ENCODE measurements at regions not wholly inside any gene's neighbourhood (a gene's known extent, or its start where the extent isn't known, plus 50 kb on each side); places are given as distances from the start of the nearest gene placed in this dataset.

DNA sequence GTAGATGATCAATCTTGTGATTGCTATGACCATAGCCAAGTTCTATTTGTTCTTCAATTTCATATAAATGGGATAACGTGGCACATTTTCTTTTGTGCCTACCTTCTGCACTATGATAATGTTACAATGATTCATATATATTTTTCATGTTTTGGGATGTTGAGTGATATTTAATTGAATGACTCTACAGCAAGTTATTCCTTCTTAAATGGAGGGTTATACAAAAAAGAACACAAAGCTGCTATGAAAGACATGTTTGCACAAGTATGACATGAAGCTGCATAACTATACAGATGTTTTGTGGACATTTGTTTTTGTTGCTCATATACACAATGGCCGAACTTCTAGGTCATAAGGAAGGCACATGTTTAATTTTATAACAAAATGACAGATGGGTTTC, 356.2 kb downstream of the CBLN2 start:
- DNase-seq (ENCODE audit: low read depth, low spot score): no peak

- DNase-seq (ENCODE audit: low read depth, low spot score): no peak
Observed at GRCh38 chr18:72181241-72181764, 362.8 kb downstream of the CBLN2 start.

DNA sequence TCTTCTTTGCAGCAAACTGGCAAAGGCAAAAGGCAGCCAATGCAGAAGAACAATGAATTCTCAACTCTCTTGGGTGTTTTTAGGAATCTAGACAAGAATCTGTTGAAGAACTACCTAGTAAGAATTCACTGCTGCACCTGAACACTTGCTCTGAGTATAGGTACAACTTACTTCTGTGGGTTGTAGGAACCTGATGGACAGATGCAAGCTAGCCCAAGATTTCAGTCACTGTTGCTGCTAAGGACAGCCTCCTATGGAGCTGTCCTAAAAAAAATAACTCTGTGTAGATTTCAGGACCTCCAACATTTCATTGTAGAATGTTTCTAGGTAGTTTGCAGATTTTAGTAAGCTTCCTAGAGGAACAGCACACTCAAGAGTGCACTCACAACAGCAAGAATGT, 363.5 kb downstream of the CBLN2 start:
- DNase-seq (ENCODE audit: low read depth, low spot score): no peak

GRCh38 chr18:72174972-72175649, 369.0 kb downstream of the CBLN2 start:
- no peak for DNase-seq (ENCODE audit: low read depth, low spot score)

GRCh38 chr18:72171596-72171995, 372.5 kb downstream of the CBLN2 start:
- no peak for DNase-seq (ENCODE audit: low read depth, low spot score)

DNA sequence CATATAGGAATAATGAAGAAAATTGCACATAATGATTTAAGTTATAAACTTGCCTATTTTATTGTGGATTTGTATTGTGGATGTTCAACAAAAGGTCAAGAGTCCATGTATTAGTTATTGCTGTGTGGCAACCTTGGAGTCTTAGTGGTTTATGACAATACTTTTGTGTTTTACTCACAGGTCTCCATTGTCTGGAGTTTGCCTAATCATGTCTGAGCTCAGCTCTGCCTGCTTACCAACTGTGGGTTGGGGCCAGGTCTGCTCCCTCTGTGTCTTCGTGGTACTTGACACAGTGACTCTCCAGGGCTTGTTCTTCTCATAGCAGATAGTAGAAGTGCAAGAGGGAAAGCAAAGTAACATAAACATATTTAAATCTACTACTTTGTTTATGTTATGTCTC, 382.5 kb downstream of the CBLN2 start:
- DNase-seq (ENCODE audit: low read depth, low spot score): no peak

DNA sequence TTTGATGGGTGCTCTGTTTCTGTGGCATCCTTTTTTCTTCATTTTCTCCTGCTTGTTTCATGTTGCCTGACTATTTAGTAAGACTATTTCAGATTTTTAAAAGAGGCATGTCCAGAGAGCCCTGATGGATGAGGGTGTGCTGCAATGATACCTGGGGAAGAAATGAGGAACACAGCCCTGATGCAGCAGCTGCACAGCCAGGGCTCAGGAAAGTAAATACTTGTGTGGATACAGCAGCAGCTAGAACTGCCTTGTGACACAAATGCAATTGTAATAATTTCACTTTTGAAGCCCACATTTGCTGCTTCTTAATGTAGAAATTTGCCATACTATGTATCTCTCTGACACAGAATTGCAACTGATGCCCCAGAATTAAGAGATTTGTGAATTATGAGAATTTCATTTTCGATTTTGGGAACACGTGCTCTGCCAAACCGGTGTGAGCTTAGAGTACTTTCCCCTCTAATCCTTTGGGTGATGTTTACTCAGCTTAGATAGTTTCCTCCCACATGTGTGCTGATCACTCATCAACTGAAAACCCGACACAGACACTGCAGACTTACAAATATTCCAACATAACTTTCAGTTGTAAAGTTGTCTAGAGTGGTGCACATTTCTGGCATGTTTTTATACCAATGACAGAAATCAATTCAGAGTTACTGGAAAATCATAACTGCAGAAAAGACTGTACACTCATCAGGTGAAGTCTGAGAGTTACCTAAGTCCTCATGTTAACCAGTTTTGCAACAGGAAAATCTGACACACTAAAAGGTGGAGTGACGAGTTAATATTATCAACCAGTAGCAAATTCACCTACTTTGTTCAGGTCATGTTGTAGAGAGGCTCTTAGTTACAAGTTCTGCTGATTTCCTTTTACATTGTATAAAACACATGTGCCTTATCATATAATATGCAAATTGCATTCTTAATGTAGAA, 383.4 kb downstream of the CBLN2 start:
- DNase-seq (ENCODE audit: low read depth, low spot score): no peak

- no peak for DNase-seq (ENCODE audit: low read depth, low spot score)
Observed at GRCh38 chr18:72155327-72155726, 388.8 kb downstream of the CBLN2 start.

DNA sequence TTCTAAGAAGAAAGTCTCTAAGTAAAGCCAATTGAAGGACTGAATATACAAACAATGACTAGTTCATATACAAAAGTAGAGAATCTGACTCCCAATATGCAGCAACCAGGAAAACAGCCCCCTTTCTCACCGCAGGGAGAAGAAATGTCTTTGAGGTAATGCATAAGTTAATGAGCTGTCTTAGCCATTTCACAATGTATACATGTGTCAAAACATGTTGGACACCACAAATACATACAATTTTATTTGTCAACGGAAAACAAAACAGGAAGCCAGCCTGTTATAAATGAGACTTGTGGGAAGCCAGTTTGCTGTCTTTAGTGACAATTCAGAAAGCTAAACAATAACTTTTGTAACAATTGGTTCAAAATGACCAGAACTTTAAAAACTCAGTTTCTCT, 389.2 kb downstream of the CBLN2 start:
- DNase-seq (ENCODE audit: low read depth, low spot score): no peak

- no peak for DNase-seq (ENCODE audit: low read depth, low spot score)
Observed at GRCh38 chr18:72152935-72153334, 391.2 kb downstream of the CBLN2 start.

DNA sequence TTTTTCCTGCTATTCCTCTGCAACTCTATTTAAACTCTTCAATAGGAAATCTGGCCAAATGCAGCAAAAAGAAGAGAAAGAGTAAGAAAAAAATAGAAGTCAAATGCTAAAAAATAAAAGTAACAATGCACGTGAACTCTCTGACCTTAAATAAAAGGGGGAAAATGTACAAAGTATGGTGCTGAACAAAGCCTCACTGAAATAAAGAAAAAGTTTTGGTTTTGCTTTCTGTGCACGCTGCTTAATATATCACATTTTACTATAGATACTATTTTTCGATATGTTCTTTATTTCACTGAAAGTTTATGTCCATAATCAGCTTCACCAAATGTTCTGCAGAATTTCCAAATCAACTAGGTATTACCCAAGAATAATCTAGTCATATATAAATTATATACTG, 396.3 kb downstream of the CBLN2 start:
- DNase-seq (ENCODE audit: low read depth, low spot score): no peak

DNA sequence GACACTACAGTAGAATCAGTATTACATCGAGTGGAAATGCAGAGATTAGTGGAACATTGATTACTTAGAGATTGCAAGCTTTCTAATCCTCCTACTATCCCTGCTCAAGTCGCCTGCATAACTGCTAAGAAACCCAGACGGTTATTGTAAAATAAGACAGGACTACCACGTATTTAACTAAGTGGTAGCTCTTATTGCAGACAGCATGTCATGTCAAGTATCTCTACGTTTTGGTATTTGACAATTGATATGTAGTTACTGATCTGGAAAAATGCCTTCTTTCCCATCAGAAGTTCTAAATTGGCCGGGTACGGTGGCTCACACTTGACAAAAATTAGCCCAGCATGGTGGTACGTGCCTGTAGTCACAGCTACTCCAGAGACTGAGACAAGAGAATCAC, 404.1 kb downstream of the CBLN2 start:
- no peak for DNase-seq (ENCODE audit: low read depth, low spot score)

DNA sequence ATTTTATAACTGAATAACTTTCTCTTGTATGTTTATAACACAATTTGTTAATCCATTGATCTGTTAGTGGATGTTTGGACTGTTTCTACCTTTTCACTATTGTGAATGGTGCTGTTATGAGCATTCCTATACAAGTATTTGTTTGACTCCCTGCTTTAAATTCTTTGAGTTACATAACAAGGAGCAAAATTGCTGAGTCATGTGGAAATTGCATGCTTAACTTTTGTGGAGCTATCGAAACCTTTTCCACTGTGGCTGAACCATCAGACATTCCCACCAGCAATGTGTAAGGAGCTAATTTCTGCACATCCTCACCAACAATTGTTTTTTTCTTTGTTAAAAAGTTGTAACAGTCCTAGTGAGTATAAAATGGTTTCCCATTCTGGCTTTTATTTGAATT, 415.5 kb downstream of the CBLN2 start:
- DNase-seq (ENCODE audit: low read depth, low spot score): no peak

DNA sequence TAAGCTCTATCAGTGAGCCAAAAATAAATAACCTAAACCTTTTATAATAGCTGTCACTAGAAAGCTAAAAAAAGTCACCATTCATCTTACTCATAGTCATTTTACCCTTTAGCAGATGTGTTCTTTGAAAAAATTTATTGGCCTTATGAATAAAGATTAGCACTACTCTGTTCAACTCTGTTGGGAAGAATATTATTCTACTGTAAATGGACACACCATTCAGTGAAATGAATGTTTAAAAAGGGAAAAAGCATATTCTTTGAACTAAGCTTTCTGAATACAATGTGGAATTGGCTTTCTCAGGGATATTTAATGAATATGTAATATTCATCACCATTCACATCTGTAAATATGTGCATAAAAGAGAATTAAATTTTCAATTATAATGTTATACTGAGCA, 422.0 kb downstream of the CBLN2 start:
- no peak for DNase-seq (ENCODE audit: low read depth, low spot score)

- DNase-seq (ENCODE audit: low read depth, low spot score): no peak
Observed at GRCh38 chr18:72119082-72119481, 425.1 kb downstream of the CBLN2 start.

- DNase-seq (ENCODE audit: low read depth, low spot score): no peak
Observed at GRCh38 chr18:72114801-72115594, 429.1 kb downstream of the CBLN2 start.

GRCh38 chr18:72107647-72108383, 436.3 kb downstream of the CBLN2 start:
- no peak for DNase-seq (ENCODE audit: low read depth, low spot score)

DNA sequence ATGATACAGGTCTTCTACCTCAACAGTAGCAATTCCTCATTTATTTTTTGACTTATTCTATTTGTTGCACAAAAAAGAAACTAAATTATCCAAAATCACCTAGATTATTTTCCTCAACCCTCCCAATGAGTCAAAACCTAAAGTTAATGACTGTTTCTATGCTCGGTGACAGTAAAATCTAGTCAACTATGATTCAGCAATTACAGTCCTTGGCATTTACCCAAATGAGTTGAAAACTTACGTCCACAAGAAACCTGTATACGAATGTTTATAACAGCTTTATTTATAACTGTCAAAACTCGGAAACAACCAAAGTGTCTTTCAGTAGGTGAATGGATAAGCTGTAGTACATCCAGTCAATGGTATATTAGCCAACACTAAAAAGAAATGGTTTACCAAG, 439.3 kb downstream of the CBLN2 start:
- DNase-seq (ENCODE audit: low read depth, low spot score): no peak

DNA sequence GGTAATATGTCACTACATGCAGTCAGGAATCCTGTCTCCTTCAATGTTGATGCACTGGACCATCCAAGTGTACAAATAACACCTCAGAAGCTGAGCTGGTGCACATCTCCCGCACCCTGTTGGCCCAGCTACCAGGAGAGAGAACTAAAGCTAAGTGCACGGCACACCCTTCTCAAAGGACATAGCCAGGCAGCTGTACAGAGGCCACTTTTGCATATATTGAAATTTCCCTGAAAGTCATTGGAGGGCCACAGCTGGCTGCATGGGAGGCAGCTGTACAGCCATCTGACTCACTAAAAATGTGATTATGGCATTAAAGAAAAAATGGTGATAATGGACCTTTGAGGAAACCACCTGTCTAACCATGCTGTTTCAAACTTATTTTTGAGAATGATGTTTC, 441.7 kb downstream of the CBLN2 start:
- DNase-seq (ENCODE audit: low read depth, low spot score): no peak

- DNase-seq (ENCODE audit: low read depth, low spot score): no peak
Observed at GRCh38 chr18:72100465-72101004, 443.6 kb downstream of the CBLN2 start.

DNA sequence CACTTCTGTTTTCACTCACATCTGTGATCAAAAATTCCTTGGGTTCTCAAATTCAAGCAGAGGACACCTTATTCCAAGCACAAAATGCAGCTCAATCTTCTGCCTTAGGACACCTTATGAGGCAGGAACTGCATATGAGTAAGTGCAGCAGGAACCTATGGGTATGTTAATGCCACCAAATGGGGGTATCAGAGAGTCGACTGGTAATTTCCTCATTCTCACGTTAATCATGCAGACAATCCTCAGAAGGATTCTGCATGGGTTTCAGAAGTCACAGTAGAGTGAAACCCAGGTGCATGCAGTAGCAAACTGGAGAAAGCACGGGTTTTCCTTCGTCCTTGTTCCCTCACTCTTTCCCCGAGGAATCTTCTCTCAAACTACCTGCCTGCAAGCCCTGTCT, 452.8 kb downstream of the CBLN2 start:
- DNase-seq (ENCODE audit: low read depth, low spot score): no peak
